Activated CD8-positive, alpha-beta memory T cell treated with anti-CD3 and anti-CD28 coated beads for 24 hours (primary cell): ENCODE measurements at regions not wholly inside any gene's neighbourhood (a gene's known extent, or its start where the extent isn't known, plus 50 kb on each side); places are given as distances from the start of the nearest gene placed in this dataset.

Experiments used
- DNase-seq: peaks from one replicate; pipeline ENCODE4 v3.0.0-alpha.2; 2020

DNA sequence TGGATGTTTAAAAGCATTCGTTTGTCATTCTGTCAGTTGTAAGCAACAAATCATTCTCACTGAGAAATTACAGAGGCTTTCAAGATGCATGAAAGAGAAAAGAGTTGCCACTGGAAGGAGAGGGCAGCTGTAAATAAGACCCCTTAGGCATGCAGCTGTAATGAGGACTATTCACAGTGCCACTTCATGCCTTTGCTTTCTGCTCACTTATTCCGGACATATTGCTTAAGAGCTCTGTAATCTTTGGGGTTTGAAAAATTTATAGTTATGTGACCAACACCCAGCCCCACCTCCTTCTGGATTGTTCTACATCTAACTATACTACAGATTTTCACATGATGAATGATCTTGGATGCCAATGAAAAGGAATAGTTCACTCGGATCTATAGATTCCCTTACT lies 194.8 kb upstream of the DCN start:
- DNase-seq, result no peak

DNA sequence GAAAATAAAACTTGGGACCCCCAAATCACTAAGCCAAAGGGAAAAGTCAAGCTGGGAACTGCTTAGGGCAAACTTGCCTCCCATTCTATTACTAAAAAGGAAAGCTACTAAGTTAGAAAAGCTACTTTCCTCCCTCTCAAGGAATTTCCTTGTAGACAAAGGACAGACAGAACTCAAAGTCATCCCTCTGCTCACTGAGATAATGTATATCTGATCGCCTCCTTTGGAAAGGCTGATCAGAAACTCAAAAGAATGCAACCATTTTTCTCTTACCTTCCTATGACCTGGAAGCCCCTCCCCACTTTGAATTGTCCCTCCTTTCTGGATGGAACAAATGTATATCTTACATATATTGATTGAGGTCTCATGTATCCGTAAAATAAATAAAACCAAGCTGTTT lies 190.5 kb upstream of the DCN start:
- DNase-seq, result no peak

DNA sequence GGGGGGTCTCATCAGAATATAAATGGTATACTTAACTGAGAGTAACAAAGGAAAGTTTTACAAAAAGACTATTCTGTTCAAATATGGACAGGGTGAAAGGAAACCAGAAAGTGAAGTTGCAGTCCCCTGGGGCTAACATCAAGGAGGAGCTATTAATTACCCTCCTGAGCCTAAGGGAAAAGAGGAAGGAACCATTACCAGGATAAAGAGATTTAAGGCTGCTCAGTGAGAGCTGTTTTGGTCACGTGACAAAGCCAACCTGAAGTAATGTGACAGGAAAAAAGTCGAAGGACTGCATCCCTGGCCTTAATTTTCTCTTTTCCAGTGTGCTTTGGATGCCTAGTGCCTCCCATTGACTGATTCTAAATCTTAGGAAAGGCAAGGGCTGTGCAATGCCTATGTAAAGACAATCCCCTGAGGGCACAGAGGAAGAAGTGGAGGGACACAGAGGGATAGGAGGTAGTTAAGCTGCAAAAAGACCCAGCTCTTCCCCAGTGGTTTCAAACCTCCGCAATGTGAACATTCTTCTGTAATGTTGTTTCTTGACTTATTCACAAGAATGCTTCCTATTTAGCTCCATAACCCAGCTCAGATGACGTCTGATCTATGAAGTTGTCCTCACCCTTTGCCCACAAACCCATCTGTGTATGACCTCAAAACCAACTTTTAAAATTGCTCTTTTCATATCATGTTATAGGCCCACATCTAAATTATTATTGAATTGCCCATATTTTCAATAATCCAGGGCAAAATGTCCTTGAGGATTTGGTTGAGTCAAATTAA lies 187.7 kb upstream of the DCN start:
- DNase-seq, result no peak

DNA sequence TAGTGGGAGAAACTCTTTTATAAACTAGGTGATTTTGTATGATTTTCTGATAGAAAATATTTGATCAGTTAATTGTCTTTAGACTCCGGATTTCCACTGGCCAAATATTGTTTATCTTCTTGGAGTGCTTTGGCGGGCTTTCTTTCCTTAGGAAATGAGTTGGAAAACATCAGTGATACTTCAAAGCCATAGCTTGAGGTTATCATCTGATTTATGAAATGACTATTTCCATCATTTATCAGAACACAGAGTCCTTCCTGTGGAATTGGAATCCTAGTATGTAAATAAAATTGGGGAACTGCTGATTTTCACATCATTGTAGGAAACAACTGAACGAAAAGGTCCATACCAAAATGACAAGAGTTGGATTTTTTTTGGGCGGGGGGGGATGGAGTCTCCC lies 186.0 kb upstream of the DCN start:
- DNase-seq, result no peak

DNA sequence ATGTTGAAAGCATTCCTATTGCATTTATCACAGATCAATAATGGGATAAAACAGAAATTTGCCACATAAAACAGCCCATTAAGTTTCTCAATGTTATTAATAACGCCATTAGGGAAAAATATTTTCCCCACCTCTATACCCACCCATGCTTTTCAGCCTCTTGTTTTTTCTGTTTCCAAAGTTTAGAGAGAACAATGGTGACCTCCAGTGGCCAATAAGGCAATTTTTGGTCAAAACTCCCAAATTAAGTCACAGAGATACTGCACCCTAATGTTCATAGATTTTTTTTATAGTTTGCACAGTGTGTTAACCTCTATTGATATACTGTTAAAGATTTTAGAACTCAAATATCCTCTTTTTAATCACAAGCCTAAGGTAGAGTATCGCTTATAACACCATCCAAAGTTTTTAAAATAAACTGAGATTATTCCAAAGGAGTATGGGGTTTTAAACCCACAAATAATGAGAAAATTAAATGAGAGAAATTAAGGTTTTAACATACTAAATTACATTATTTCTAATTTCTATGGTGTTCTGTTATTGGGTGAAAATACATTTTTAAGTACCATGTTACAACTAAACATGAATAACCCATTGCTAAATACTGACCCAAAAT lies 184.7 kb upstream of the DCN start:
- no peak for DNase-seq

DNA sequence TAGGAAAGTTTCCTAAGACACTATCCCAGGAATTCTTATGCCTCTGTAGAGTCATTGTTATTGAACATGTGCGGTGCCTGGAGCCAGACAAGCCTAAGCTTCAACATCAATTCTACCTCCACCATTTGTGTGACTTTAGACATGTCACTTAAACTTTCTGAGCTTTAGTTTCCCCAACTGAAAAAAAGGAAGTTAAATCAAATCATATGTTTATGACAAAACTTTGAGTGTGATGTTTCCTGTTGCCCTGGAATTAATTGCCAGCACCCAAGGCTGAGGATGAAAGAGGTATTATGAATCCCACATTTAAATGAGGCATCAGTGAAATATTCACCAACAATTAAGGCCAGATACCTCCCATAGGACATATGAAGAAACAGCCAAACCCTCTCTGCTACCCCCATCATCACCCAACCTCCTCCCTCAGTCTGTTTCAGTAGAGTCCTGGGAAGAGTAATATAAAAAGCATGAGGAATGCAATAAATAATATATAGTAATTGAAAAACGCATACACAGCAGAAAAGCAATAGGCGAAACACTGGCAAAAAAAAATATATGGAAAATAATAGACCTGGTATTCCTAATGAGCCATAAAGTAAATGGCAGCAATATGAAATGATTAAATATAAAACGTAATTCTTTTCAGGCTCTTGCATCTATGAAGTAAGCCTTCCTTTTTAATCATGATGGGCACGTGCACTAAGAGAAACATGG lies 182.0 kb upstream of the DCN start:
- DNase-seq, result no peak

DNA sequence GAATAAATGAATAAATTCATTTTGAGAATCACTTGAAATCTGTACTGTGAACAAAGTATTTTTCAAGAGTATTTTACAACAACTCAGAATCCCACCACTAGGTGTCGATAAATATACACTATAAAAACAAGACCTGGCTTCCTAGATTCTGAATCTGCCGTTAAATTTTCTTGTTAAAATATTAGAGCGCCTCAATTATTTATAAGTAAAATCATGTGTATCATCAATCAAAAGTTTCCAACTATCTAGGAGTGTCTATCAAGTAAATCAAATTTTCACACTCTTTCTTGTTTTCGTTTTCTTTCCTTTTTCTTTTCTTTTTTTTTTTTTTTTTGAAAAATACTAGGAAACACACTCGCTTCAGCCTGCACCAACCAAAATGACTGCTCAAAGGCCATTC lies 179.2 kb upstream of the DCN start:
- DNase-seq, result no peak

DNA sequence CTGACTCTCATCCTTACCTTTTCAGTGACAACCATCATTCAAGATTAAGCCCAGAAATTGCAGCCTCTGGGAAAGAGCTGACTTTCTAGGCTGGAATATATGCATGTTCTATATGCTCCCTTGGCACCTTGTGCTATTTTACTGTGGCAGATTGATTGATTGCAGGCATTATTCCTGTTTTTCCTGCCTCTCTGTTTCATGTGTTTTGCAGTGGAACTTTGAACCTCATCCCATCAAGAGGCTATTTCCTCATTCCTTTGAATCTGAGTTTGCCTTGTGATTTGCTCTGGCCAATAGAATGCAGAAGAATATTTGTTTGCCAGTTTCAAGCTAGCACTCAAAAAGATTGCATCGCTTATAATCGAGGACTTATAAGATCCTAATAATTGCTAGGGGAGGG lies 174.8 kb upstream of the DCN start:
- no peak for DNase-seq

DNA sequence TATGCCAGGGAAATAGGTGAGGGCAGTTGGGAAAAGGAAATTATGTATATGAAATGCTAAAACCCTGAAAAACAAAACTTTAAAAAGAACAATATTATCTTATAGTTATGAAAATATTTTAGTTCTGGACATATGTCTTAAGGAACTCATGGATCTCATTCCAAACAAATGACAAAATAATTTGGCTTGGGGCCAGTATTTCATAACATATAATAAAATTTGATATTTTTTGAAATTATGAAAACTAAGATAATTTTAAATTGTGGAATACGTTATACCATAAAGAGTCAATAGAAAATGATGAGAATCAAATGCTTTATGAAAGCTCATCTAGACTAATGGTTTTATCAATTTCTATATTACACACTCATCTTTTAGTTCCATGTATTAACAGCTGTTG lies 173.8 kb upstream of the DCN start:
- no peak for DNase-seq

DNA sequence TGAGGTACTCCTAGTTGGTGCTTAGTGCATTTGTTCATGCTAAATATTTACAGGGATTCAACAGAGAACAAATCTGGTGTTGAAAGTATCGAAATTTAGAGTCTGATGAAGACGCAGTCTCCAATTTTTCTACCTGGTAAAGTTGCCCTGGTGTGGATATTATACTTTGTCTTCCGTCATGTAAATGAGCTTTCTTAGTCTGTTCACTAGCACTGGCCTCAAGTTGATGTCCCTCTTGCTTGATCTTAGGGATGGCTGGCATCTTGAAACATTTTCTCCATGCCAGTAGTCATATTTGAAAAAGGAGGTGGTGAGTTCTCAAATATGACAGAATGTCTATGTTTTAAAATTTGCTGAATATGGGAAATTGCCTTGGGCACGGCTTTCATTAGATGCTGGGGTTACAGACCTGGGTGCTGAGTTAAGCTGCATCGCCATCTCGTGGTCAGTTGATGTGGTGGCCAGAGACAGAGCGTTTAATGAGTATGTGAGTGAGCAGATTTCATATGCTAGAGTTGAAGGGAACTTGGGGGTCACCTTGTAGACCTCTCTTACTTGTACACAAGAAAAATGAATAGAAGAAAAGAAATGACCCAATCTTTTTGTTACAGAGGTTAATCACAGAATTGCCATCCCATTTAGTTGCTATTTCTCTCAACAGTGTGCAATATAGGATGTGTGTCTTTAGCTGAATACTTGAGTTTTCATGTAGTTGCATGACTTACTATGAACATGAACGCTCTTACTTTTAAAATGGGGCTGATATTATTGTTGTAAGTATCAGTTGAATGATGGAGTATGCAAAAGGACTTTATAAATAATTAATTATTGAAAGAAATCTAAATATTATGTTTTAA lies 172.8 kb upstream of the DCN start:
- DNase-seq, result no peak

DNA sequence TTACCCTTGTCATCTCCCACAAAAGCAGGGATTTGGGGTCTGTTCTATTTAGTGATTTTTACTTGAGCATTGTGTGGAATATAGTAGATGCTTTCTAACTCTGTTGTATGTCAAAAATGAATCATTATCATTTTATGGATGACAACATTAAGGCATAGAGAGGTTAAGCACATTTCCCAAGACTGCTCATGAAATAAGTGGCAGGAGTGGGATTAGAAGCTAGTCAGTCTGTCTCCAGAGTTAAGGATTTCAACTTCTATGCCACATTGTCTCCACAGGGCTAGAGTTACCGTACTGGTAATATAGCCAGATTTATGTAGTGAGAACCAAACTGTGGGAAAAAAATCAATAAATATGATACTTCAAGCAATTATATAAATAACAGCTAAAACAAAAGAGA lies 170.6 kb upstream of the DCN start:
- no peak for DNase-seq

DNA sequence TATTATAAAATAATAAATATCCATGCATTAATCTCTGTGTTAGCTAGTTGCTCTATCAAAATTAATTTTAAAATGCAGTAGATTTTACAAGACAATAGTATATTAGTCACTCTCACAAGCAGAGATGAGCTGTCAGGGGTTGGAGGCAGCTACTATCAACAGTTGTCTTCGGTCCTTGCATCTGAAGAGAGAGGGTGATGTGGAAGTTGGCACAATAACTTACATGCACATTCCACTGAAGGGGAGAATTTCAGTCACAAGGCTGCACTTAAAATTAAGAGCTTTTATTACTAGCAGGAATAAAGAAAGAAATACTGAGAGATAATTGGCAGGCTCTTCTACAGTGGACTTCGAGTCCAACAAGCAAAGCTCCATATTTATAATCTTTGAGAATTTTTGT lies 166.9 kb upstream of the DCN start:
- DNase-seq, result no peak

DNA sequence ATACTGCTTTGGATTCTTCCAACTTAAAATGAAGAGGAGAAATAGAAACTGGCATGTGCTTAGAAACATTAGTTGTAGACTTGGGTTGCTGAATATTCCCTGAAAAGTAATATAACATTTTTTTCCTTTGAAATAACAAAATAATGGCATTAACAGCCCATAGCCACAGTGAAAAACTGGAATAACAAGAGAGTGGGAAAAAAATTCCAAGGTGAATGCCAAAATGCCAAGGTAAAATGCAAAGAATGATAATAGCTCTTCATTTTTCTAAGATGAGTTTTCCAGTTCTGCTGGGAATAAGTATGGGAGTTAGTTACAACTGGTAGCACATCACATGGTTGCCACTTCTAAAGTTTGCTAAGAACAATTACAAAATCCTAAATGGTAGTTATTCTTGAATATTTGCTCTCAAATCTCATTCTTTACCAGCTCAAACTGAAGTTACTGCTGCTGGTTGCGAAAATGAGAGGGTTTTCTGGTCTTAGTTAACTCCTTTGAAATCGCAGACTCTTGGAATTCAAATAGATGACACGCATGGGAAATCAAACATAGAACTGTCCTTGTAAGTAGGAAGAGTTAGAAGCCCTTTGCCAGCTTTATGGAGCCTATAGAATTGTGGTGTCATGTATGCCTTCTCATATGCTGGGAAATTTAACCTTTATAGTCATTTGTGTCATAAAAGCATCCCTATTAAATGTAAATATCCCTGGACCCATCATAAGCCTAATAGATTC lies 165.0 kb upstream of the DCN start:
- no peak for DNase-seq

DNA sequence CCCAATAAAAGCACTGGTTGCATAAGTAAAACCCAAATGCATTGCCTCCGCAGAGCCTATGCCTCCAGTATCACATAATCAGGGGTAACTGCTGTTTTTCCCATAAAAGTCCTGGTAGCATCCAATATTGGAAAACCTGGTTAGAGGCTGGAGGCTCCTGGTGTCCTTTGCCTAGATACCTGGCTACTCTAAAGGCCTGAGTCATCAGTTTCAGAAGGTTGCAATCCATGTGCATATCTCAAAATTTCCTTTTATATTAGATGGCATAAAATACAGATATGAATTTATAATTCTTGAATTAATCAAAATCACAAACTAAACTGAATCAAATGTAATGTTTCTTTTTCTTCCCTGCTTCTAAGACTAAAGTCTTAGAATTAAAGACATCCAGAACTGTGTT lies 164.2 kb upstream of the DCN start:
- no peak for DNase-seq

DNA sequence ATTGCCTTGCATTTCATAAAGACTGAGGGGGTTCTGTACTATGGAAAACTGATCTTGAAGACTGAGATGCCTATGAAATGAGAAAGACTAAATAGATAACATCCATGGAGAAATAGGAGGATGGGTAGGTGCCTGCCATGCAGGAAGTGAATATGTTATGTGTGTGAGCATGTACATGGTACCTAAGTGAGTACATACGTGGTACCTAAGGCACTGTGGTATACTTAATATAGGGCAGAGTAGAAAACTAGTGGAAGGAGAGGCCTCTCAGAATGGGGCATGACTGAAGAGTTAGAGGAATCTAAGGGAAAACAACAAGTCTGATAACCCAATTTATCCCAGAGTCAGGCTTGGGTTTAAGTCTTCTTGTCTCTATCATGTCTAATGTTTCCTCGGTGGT lies 161.8 kb upstream of the DCN start:
- DNase-seq, result no peak

DNA sequence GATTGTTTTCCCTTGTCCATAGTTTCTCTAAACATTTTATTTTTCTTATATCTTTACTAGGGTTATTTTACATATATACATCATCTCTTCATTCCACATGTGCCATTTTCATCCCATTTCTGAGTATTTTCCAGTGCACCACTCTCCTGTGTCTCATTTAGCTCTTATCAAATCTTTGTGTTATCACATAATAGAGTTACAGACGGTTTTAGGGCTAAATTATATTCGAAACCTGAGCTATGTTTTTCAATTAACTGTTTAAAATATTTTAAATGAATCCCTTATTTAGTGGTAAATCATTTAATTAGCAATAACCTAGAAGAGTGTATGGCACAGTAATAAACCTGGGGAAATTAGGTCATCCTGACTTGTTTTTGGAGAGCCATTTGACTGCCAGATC lies 160.4 kb upstream of the DCN start:
- no peak for DNase-seq

DNA sequence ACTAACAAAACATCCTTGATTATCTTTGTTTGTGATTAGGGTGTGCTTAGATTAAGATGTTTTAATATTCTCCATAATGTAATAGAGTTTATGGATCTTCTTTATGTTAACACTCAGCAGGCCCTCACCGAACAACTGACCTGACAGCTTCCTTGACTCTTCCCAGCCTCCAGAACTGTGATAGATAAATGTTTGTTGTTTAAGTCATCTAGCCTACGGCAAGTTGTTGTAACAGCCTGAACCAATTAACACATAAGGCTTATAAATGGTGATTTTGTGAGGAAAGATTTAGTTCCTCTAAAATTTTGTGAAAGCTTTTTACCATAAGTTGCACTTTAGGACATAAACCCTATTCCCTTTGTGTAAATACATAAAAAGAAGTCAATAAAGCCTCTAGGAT lies 156.5 kb upstream of the DCN start:
- DNase-seq, result no peak

DNA sequence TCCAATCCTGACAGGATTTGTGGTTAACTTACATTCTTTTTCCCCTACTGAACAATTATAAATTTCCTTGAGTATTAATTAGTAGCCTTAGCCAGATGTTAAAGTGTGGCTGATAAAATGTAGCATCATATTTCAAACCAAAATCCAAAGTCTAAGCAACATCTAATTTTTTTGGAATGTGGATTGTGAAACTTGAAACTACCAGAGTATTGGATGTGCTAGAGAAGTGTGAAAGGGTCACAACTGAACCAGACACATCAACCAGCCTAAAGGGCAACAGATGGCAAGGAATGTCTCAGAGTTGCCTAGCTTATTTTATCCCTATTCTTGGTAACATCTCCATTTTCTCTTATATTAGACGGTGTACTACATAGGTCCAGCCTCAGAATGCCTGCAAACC lies 153.1 kb upstream of the DCN start:
- no peak for DNase-seq

DNA sequence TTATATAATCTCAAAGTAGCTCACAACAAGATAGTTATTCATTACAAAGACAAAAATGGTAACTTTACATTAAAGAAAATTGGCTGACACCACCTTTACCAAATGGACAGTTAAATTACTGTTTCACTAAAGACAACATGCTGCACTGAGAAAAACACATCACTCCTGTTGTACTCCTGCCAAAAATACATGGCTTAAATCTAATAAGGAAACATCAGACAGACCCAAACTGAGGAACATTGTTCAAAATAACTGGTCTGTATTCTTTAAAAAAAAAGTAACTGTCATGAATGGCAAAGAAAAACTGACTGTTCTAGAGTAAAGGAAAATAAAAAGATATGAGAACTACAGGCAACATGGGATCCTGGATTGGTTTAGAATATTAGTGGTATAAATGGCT lies 151.3 kb upstream of the DCN start:
- no peak for DNase-seq

DNA sequence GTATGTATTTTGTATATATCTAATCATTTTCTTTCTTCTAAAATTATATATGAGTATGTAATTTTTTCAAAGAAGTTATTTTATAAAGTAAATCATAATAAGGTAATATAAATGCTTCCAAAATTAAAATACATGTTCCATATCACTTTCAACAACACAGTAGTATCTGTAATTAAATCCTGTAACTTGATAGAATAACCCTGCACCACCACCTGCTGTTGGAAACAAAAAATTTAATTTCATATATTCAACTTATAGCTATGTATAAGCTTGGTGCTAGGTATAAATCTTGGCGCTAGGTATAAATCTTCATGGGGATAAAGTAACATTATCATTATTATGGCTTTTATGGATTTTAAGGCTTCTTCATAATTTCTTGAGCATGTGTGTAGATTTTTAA lies 149.7 kb upstream of the DCN start:
- no peak for DNase-seq

DNA sequence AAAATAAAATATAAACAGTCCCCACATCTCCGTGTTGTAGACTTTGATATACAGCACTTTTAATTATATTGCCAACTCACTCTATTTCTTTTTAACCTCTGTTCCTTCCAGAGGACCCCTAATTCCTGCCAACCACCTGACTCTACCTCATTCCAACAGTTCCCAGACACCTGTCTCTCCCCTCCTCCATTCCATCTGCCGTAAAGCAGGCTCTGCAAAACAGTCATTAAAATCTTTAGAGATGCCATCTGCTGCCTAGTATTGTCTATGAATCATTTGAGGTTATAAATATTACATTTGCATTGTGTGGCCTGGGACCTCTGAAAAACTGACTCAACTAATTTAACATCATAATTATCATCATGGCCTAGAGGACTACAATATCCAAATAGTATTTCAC lies 148.8 kb upstream of the DCN start:
- no peak for DNase-seq

DNA sequence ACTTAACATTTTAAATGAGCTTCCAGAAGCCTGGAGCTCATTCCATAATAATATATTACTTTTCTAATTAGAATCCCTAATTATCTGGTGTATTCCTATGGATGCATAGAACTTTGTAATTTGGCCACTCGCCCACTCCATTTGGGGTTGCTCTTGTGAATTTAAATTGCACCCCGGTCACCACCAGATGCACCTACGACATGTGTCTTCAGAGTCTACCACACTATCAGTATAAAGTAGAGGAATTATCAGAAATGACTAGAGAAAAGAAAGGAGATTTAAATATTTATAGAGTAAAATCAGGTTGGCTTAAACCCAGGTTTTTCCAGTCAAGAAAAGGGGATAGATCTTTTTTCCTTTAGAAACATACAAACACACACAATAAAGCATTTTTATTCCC lies 145.8 kb upstream of the DCN start:
- no peak for DNase-seq

DNA sequence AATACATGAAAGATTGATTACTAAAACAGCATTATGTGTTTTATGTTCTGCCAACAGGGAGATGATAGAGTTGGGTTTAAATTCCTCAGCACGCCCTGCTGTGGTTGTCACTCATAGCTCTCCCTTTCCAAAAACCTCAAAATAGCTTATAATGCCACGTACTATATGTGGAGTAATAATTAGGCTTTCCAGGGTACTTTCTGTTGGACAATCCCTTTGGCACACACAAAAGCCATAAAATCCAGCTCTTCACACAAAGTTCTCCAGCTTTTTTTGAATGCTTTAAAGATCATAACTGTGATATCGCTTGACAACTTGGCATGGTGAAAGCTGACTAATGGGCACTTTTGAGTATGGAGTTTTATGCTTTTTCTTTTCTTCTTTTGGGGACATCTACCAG lies 145.3 kb upstream of the DCN start:
- no peak for DNase-seq
